Endothelial cell of umbilical vein (primary cell): ENCODE measurements at regions not wholly inside any gene's neighbourhood (a gene's known extent, or its start where the extent isn't known, plus 50 kb on each side); places are given as distances from the start of the nearest gene placed in this dataset.

Experiments used
- BruUV-seq: library from RNA; stranded (reverse); fragments of 400-500 nt; replicated peaks from 2 replicates; lab custom pipeline; 2021; lab: Mats Ljungman, UMichigan
- CTCF ChIA-PET: fragments of 300-600, 350-600 bp; sonication (Branson Sonifier 250); formaldehyde crosslinking; loops from one replicate; lab custom pipeline; 2021; ENCODE audit warnings: antibody characterized with exemption, inconsistent platforms; lab: Charles Lee
- POLR2A ChIA-PET: fragments of 300-600, 350-600 bp; sonication (Branson Sonifier 250); formaldehyde crosslinking; loops from one replicate; lab custom pipeline; 2021; ENCODE audit warnings: antibody characterized with exemption, inconsistent platforms; lab: Charles Lee
- DNase-seq: peaks from one replicate; pipeline ENCODE4 v3.0.0-alpha.2; 2011; ENCODE audit warnings: low read depth, low spot score
- FAIRE-seq: peaks from 2 replicates; lab custom pipeline; 2011; peaks lifted over from hg19 to GRCh38; lab: Jason Lieb, UNC
- H2AFZ ChIP-seq: 2 replicates; pipeline ENCODE4 v1.6.0; 2012; ENCODE audit warnings: low read depth, low read length, control low read depth, inconsistent platforms
- H3K27ac ChIP-seq: 2 replicates; pipeline ENCODE4 v1.5.1; 2011; ENCODE audit warnings: low read depth, mild to moderate bottlenecking, control low read depth, low read length, moderate library complexity; ENCODE audit not compliant: insufficient read depth
- H3K27me3 ChIP-seq, 2 experiments: 2 replicates each; pipeline versions ENCODE4 v1.6.0 to v1.6.1; 2011; ENCODE audit warnings: low read length in 2 of 2, mixed read lengths in 1 of 2; ENCODE audit not compliant: control insufficient read depth in 2 of 2, insufficient read depth in 2 of 2
- H3K36me3 ChIP-seq, 2 experiments: 2 replicates in 1 of 2; 3 replicates in 1 of 2; pipeline ENCODE4 v1.5.1; 2011; ENCODE audit warnings: low read length in 2 of 2, mild to moderate bottlenecking in 1 of 2, moderate library complexity in 1 of 2; ENCODE audit not compliant: control insufficient read depth in 2 of 2, insufficient read depth in 2 of 2; ENCODE audit errors: extremely low read depth in 1 of 2
- H3K4me1 ChIP-seq: 3 replicates; pipeline ENCODE4 v1.5.1; 2011; ENCODE audit warnings: mild to moderate bottlenecking, low read length; ENCODE audit not compliant: control insufficient read depth, insufficient read depth; ENCODE audit errors: extremely low read depth
- H3K4me2 ChIP-seq: 2 replicates; pipeline ENCODE4 v1.6.1; 2011; ENCODE audit warnings: low read length, control low read depth, mixed read lengths; ENCODE audit not compliant: insufficient read depth
- H3K4me3 ChIP-seq, 3 experiments: fragments of 200-600 bp in 1 of 3; sonication (generic), shearing (Covaris generic) in 1 of 3; replicated peaks in 1 of 3; 2 replicates each; pipeline ENCODE4 v1.5.1; 2011 to 2016; ENCODE audit warnings: control low read depth in 3 of 3, low read length in 3 of 3, mild to moderate bottlenecking in 2 of 3, inconsistent platforms in 1 of 3, low read depth in 1 of 3, moderate library complexity in 1 of 3; ENCODE audit not compliant: insufficient read depth in 1 of 3
- H3K79me2 ChIP-seq: 2 replicates; pipeline ENCODE4 v1.6.0; 2012; ENCODE audit warnings: low read length, inconsistent platforms; ENCODE audit not compliant: control insufficient read depth, insufficient read depth
- H3K9ac ChIP-seq: replicated peaks from 2 replicates; pipeline ENCODE3; 2011; ENCODE audit warnings: low read length, control low read depth; ENCODE audit not compliant: insufficient read depth; ENCODE audit errors: extremely low read depth
- H3K9me1 ChIP-seq: replicated peaks from 3 replicates; pipeline ENCODE4 v1.6.0; 2011; ENCODE audit warnings: mild to moderate bottlenecking, low read length; ENCODE audit not compliant: control insufficient read depth, insufficient read depth; ENCODE audit errors: extremely low read depth
- H3K9me3 ChIP-seq: replicated peaks from 2 replicates; pipeline ENCODE4 v1.5.1; 2012; ENCODE audit warnings: low read length, inconsistent platforms; ENCODE audit not compliant: control insufficient read depth, insufficient read depth
- H4K20me1 ChIP-seq: replicated peaks from 2 replicates; pipeline ENCODE3; 2011; ENCODE audit warnings: mild to moderate bottlenecking, low read length; ENCODE audit not compliant: control insufficient read depth, insufficient read depth; ENCODE audit errors: extremely low read depth
- CTCF ChIP-seq, 2 donors: IDR thresholded peaks; 1 replicate in 1 of 2; 2 replicates in 1 of 2; pipeline ENCODE4 v1.5.1; 2011; ENCODE audit warnings: low read length in 2 of 2, mild to moderate bottlenecking in 2 of 2, moderate library complexity in 2 of 2, control low read depth in 1 of 2, inconsistent platforms in 1 of 2, low read depth in 1 of 2; ENCODE audit not compliant: insufficient read depth in 1 of 2; ENCODE audit errors: extremely low read depth in 1 of 2
- EZH2 ChIP-seq: IDR thresholded peaks from 2 replicates; pipeline ENCODE4 v1.6.1; 2012; ENCODE audit warnings: borderline replicate concordance, low read depth, mild to moderate bottlenecking, moderate library complexity, low read length, inconsistent platforms; ENCODE audit not compliant: severe bottlenecking
- FOS ChIP-seq: IDR thresholded peaks from 2 replicates; pipeline ENCODE4 v1.6.1; 2011; ENCODE audit warnings: mild to moderate bottlenecking, low read length, moderate library complexity, borderline replicate concordance; ENCODE audit not compliant: insufficient read depth
- GATA2 ChIP-seq: IDR thresholded peaks from 2 replicates; pipeline ENCODE4 v1.7.0; 2011; ENCODE audit warnings: low read depth, mild to moderate bottlenecking, moderate library complexity, mixed read lengths, low read length; ENCODE audit not compliant: insufficient read length, insufficient read depth
- JUN ChIP-seq: IDR thresholded peaks from 2 replicates; pipeline ENCODE4 v1.6.1; 2011; ENCODE audit warnings: borderline replicate concordance, low read depth; ENCODE audit not compliant: insufficient read length, insufficient read depth
- MAX ChIP-seq: IDR thresholded peaks from 2 replicates; pipeline ENCODE4 v1.6.1; 2011; ENCODE audit not compliant: insufficient read depth, insufficient read length
- MYC ChIP-seq: IDR thresholded peaks from one replicate; pipeline ENCODE4 v1.6.1; 2011; ENCODE audit warnings: mild to moderate bottlenecking, low read depth, low read length
- POLR2A ChIP-seq: IDR thresholded peaks from 2 replicates; pipeline ENCODE4 v1.6.1; 2012; ENCODE audit warnings: low read depth, mild to moderate bottlenecking, control low read depth, low read length
- POLR2AphosphoS5 ChIP-seq: IDR thresholded peaks from 2 replicates; pipeline ENCODE4 v1.6.1; 2012; ENCODE audit warnings: low read depth, mild to moderate bottlenecking, control low read depth, low read length, moderate library complexity; ENCODE audit not compliant: insufficient read depth
- dilution Hi-C: fragments of 300-500 bp; cut with MboI; formaldehyde crosslinking; loops from one replicate; pipeline ENCODE4 v1.15.0; 2019; ENCODE audit warnings: low sequenced_read_pairs; ENCODE audit not compliant: extremely low pct_ligation_motif_present
- intact Hi-C: fragments of 100-400 bp; cut with micrococcal nuclease; formaldehyde crosslinking; loops from one replicate; pipeline ENCODE4 v1.10.0; 2022

GRCh38 chr10:11687357-11687771, 54.8 kb upstream of the ECHDC3 start:
- Histone ChIP-seq H3K27me3 (no peaks in the 10 kb centered on the region), H4K20me1 (no peaks in the 10 kb centered on the region), H3K4me2 (no peak overlapping the region), H3K9me3 (no peaks in the 10 kb centered on the region), H3K9me1 (no peaks in the 10 kb centered on the region), H3K79me2 (no peaks in the 10 kb centered on the region), H3K4me3 (no peak overlapping the region), H3K9ac (no peak overlapping the region), H3K4me1 (peaks cover 25% of the 10 kb centered on the region), H2AFZ (no peak overlapping the region), H3K36me3 (no peaks in the 10 kb centered on the region), H3K27ac (no peak overlapping the region)
- dilution Hi-C loops: no loop called here
- ChIA-PET POLR2A (no interaction called here), CTCF (no interaction called here)
- TF ChIP-seq MAX: no peak
- no peak for TF ChIP-seq EZH2
- TF ChIP-seq JUN: no peak
- no peak for TF ChIP-seq GATA2
- no peak for TF ChIP-seq POLR2AphosphoS5
- no peak for TF ChIP-seq MYC
- TF ChIP-seq CTCF (IDR thresholded peaks at IDR 0.05; ENCODE audit: extremely low read depth in 1 of 2, insufficient read depth in 1 of 2, low read depth in 1 of 2, low read length in 2 of 2): no peak
- no peak for TF ChIP-seq FOS
- no peak for TF ChIP-seq POLR2A
- FAIRE-seq: no peak
- no TSS peak for BruUV-seq
- intact Hi-C loops: no loop called here
- no peak for DNase-seq
